Inflammatory macrophage treated with lipopolysaccharide for 4 hours (primary cell): ENCODE measurements at regions not wholly inside any gene's neighbourhood (a gene's known extent, or its start where the extent isn't known, plus 50 kb on each side); places are given as distances from the start of the nearest gene placed in this dataset.

Experiments used
- DNase-seq: peaks from one replicate; pipeline ENCODE4 v3.0.0-alpha.2; 2020

- DNase-seq = no peak
Observed at GRCh38 chr10:120960725-120961124, 109.6 kb downstream of the WDR11 start.

GRCh38 chr10:120961795-120962755 is 110.9 kb downstream of the WDR11 start:
- no peak for DNase-seq

GRCh38 chr10:120962756-120963593 is 111.8 kb downstream of the WDR11 start:
- DNase-seq = no peak

GRCh38 chr10:120963594-120964220 is 112.5 kb downstream of the WDR11 start:
- no peak for DNase-seq

- DNase-seq = no peak
Observed at GRCh38 chr10:120966657-120967045, 115.5 kb downstream of the WDR11 start.

GRCh38 chr10:120969219-120969645 is 118.1 kb downstream of the WDR11 start:
- peak; percentile 44 for DNase-seq

GRCh38 chr10:120970595-120971529 is 119.7 kb downstream of the WDR11 start:
- DNase-seq = no peak

- no peak for DNase-seq
Observed at GRCh38 chr10:120971671-120972070, 120.5 kb downstream of the WDR11 start.

GRCh38 chr10:120972259-120972658 is 121.1 kb downstream of the WDR11 start:
- DNase-seq = no peak

GRCh38 chr10:120975072-120975867 is 124.1 kb downstream of the WDR11 start:
- DNase-seq = no peak

- DNase-seq = no peak
Observed at GRCh38 chr10:120975868-120976225, 124.7 kb downstream of the WDR11 start.

GRCh38 chr10:120977897-120978296 is 126.7 kb downstream of the WDR11 start:
- no peak for DNase-seq

- no peak for DNase-seq
Observed at GRCh38 chr10:120978589-120979252, 127.6 kb downstream of the WDR11 start.

- no peak for DNase-seq
Observed at GRCh38 chr10:120979435-120980278, 128.5 kb downstream of the WDR11 start.

- no peak for DNase-seq
Observed at GRCh38 chr10:120980279-120981255, 129.4 kb downstream of the WDR11 start.

- no peak for DNase-seq
Observed at GRCh38 chr10:120981601-120982391, 130.6 kb downstream of the WDR11 start.

GRCh38 chr10:120982507-120982906 is 131.3 kb downstream of the WDR11 start:
- no peak for DNase-seq

- DNase-seq = no peak
Observed at GRCh38 chr10:120983721-120984120, 132.6 kb downstream of the WDR11 start.
